Activated gamma-delta T cell (primary cell): ENCODE measurements at regions not wholly inside any gene's neighbourhood (a gene's known extent, or its start where the extent isn't known, plus 50 kb on each side); places are given as distances from the start of the nearest gene placed in this dataset.

Source experiments
- DNase-seq: peaks from one replicate; lab custom pipeline; 2025; lab: John Stamatoyannopoulos, UW

GRCh38 chr11:11177156-11177808 lies 175.8 kb downstream of the CSNK2A3 start:
- no peak for DNase-seq

- no peak for DNase-seq
Observed at GRCh38 chr11:11173316-11174025, 179.6 kb downstream of the CSNK2A3 start.

- DNase-seq = no peak
Observed at GRCh38 chr11:11171854-11172253, 181.2 kb downstream of the CSNK2A3 start.

- DNase-seq = no peak
Observed at GRCh38 chr11:11171285-11171684, 181.8 kb downstream of the CSNK2A3 start.

- DNase-seq = no peak
Observed at GRCh38 chr11:11170352-11171084, 182.5 kb downstream of the CSNK2A3 start.

GRCh38 chr11:11169715-11170351 lies 183.2 kb downstream of the CSNK2A3 start:
- DNase-seq = no peak

GRCh38 chr11:11167806-11168205 lies 185.2 kb downstream of the CSNK2A3 start:
- no peak for DNase-seq

GRCh38 chr11:11164334-11164690 lies 188.7 kb downstream of the CSNK2A3 start:
- DNase-seq = no peak

- DNase-seq = no peak
Observed at GRCh38 chr11:11163669-11164333, 189.2 kb downstream of the CSNK2A3 start.

GRCh38 chr11:11163236-11163635 lies 189.8 kb downstream of the CSNK2A3 start:
- no peak for DNase-seq

GRCh38 chr11:11157185-11157584 lies 195.9 kb downstream of the CSNK2A3 start:
- DNase-seq = no peak

GRCh38 chr11:11155962-11156815 lies 196.9 kb downstream of the CSNK2A3 start:
- DNase-seq = no peak

- DNase-seq = no peak
Observed at GRCh38 chr11:11152877-11153276, 200.2 kb downstream of the CSNK2A3 start.

GRCh38 chr11:11149671-11150459 lies 203.2 kb downstream of the CSNK2A3 start:
- no peak for DNase-seq

- no peak for DNase-seq
Observed at GRCh38 chr11:11148596-11148995, 204.5 kb downstream of the CSNK2A3 start.

GRCh38 chr11:11148104-11148509 lies 204.9 kb downstream of the CSNK2A3 start:
- DNase-seq = no peak

- no peak for DNase-seq
Observed at GRCh38 chr11:11146830-11147229, 206.2 kb downstream of the CSNK2A3 start.

GRCh38 chr11:11143849-11144248 lies 209.2 kb downstream of the CSNK2A3 start:
- DNase-seq = no peak

- no peak for DNase-seq
Observed at GRCh38 chr11:11142430-11142829, 210.6 kb downstream of the CSNK2A3 start.

- DNase-seq = no peak
Observed at GRCh38 chr11:11141065-11141464, 212.0 kb downstream of the CSNK2A3 start.
